Breast epithelium (tissue), 4 donors: ENCODE measurements at regions not wholly inside any gene's neighbourhood (a gene's known extent, or its start where the extent isn't known, plus 50 kb on each side); places are given as distances from the start of the nearest gene placed in this dataset.
"Not testable (repeated sequence)": the region's sequence is repeated elsewhere in the genome, so short reads cannot be mapped to it uniquely, and the experiment has no call there.

ENCODE experiments used
- DNase-seq, 2 donors: peaks; one replicate each; pipeline ENCODE4 v3.0.0-alpha.2; 2019; ENCODE audit warnings: low spot score in 2 of 2
- H3K27ac ChIP-seq, 2 donors: fragments of 200-600 bp; sonication (generic) in 1 of 2; one replicate each; pipeline ENCODE4 v1.5.1; 2016 to 2019; ENCODE audit warnings: mild to moderate bottlenecking in 1 of 2
- H3K27me3 ChIP-seq, 2 donors: fragments of 200-600 bp; sonication (generic) in 1 of 2; one replicate each; pipeline versions ENCODE4 v1.5.1 to v1.6.0; 2017 to 2019; ENCODE audit warnings: control low read depth in 1 of 2, mild to moderate bottlenecking in 1 of 2
- H3K36me3 ChIP-seq: fragments of 200-600 bp; one replicate; pipeline ENCODE4 v1.5.1; 2019
- H3K4me1 ChIP-seq, 2 donors: fragments of 200-600 bp; sonication (generic); one replicate each; pipeline ENCODE4 v1.5.1; 2016 to 2019; ENCODE audit warnings: control low read depth in 1 of 2
- H3K4me3 ChIP-seq, 3 donors: fragments of 200-600 bp; sonication (generic); 1 replicate in 2 of 3; 2 replicates in 1 of 3; pipeline ENCODE4 v1.5.1; 2016 to 2019; ENCODE audit warnings: mild to moderate bottlenecking in 3 of 3, moderate library complexity in 2 of 3
- H3K9me3 ChIP-seq, 2 donors: fragments of 200-600 bp; sonication (generic) in 1 of 2; one replicate each; pipeline ENCODE4 v1.5.1; 2016 to 2019; ENCODE audit warnings: control low read depth in 1 of 2
- POLR2A ChIP-seq: fragments of 450-650 bp; IDR thresholded peaks from one replicate; pipeline ENCODE4 v1.6.1; 2016; ENCODE audit warnings: antibody characterized with exemption, mild to moderate bottlenecking, moderate library complexity
- POLR2AphosphoS5 ChIP-seq, 3 donors: sonication (generic); formaldehyde crosslinking; IDR thresholded peaks; one replicate each; pipeline ENCODE4 v1.6.1; 2017; ENCODE audit warnings: antibody characterized with exemption in 3 of 3
- intact Hi-C: fragments of 100-400 bp; cut with DNase I; formaldehyde crosslinking; loops from one replicate; pipeline ENCODE4 v1.15.1; 2023; ENCODE audit warnings: low total_unique reads
- TF ChIP-seq, protein P1 (sequence below), 3 donors: fragments of 450-650 bp; IDR thresholded peaks; one replicate each; pipeline ENCODE4 v1.5.1; 2016 to 2017; ENCODE audit warnings: antibody characterized with exemption in 3 of 3, mild to moderate bottlenecking in 3 of 3, moderate library complexity in 3 of 3

DNA sequence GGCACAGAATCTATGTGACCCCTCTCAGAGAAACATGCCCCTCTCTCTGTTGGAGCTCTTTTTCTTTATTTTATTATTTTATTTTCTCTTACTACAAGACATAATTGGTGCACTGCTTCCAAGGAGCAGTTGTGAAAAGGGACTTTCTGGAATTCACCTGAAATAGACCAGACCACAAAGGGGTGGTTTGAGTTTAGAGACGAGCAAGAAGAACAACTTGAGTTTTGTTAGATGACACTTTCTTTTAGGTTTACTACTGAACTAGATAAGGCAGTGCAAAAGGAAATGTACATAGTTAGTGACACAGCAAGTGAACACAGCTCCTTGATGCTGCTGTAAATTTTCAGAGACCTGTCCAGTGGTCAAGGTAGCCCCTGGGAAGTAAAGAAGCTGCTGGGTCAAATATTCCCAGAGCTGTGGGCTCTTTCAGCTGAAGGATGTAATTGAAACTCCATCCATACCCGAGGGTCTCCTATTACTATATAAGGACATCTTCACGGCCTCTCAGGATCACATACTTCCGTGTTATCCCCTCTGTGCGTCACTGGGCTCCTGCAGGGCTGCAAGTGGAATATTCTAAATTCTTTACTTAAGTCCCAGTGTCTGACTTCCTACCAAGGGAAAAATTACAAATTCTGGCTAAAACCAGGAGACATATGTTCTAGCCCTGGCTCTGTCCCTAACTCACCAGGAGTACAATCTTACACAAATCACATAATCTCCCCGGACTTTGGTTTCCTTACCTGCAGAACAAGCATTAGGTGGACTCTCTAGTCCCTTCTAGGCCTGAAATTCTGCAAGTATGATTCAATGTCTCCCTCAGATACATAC lies 69.1 kb upstream of the ADTRP start:
- Histone ChIP-seq H3K27ac (no peak overlapping the region), H3K9me3 (no peaks in the 10 kb centered on the region), H3K4me1 (no peaks in the 10 kb centered on the region), H3K36me3 (no peaks in the 10 kb centered on the region), H3K27me3 (no peaks in the 10 kb centered on the region), H3K4me3 (no peak overlapping the region)
- no peak for DNase-seq
- no peak for TF ChIP-seq POLR2A
- no peak for TF ChIP-seq POLR2AphosphoS5 (IDR thresholded peaks at IDR 0.05)
- TF ChIP-seq, protein P1, sequence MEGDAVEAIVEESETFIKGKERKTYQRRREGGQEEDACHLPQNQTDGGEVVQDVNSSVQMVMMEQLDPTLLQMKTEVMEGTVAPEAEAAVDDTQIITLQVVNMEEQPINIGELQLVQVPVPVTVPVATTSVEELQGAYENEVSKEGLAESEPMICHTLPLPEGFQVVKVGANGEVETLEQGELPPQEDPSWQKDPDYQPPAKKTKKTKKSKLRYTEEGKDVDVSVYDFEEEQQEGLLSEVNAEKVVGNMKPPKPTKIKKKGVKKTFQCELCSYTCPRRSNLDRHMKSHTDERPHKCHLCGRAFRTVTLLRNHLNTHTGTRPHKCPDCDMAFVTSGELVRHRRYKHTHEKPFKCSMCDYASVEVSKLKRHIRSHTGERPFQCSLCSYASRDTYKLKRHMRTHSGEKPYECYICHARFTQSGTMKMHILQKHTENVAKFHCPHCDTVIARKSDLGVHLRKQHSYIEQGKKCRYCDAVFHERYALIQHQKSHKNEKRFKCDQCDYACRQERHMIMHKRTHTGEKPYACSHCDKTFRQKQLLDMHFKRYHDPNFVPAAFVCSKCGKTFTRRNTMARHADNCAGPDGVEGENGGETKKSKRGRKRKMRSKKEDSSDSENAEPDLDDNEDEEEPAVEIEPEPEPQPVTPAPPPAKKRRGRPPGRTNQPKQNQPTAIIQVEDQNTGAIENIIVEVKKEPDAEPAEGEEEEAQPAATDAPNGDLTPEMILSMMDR (IDR thresholded peaks at IDR 0.05): no peak
- intact Hi-C loops: no loop called here

DNA sequence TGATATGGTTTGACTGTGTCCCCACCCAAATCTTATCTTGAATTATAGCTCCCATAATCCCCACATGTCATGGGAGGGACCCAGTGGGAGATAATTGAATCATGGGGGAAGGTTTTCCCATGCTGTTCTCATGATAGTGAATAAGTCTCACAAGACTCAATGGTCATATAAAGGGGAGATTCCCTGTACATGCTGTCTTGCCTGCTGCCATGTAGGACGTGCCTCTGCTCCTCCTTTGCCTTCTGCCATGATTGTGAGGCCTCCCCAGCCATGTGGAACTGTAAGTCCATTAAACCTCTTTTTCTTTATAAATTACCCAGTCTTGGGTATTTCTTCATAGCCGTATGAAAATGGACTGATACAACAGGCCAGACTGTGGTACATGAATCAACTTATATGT lies 68.5 kb upstream of the ADTRP start:
- H3K27ac ChIP-seq, H3K9me3 ChIP-seq, H3K4me1 ChIP-seq, H3K36me3 ChIP-seq, H3K4me3 ChIP-seq, H3K27me3 ChIP-seq, intact Hi-C loops, DNase-seq: not testable (repeated sequence)

DNA sequence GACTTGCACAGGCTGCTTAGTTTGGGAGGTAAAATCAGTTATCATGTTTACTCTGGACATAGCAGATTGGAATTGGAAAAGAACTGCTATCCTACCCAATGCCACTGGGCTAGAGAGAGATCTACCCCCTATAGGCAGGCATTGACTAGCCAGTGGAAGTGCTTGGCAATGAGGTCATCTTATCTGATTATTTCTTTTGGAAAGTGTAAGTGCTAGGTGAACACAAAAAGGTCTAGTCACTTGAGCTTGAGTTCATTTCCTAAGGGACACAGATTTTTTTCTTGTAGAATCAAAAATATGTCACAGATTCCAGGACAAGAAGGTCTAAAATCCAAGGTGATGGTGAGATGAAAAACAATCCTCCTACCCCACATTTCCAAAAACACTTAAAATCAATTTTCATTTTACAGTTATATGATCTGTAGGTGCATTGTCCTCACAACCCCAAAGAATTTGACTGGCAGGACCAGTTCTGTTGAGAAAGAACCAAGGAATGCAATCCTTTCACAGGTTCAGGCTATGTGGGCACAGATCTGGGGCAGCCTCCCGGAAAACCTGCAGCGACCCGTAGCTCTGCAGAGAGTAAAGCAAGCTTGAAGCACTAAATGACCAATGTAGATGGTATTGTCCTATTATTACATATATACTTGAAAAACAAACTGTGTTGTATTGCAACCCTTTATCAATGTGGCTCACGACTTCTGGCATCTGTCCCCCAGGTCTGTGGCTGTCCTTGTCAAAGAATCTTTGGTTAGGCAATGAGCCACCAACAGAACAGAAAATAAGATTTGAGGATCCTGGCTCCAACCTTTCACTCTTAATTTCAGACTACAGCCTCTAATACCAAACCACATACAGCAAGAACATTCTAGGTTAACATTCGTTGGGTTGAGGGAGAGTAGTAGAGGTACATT lies 67.3 kb upstream of the ADTRP start:
- Histone ChIP-seq H3K36me3 (no peaks in the 10 kb centered on the region), H3K4me3 (no peak overlapping the region), H3K4me1 (no peaks in the 10 kb centered on the region), H3K27ac (no peak overlapping the region), H3K27me3 (no peaks in the 10 kb centered on the region), H3K9me3 (no peaks in the 10 kb centered on the region)
- TF ChIP-seq POLR2A: no peak
- no peak for TF ChIP-seq POLR2AphosphoS5 (IDR thresholded peaks at IDR 0.05)
- TF ChIP-seq, protein P1 (IDR thresholded peaks at IDR 0.05): no peak
- no peak for DNase-seq
- intact Hi-C loops: no loop called here

DNA sequence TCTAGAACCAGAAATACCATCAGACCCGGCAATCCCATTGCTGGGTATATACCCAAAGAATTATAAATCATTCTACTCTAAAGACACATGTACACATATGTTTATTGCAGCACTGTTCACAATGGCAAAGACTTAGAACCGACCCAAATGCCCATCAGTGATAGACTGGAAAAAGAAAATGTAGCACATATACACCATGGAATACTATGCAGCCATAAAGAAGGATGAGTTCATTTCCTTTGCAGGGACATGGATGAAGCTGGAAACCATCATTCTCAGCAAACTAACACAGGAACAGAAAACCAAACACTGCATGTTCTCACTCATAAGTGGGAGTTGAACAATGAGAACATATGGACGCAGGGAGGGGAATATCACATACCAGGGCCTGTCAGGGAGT lies 64.2 kb upstream of the ADTRP start:
- H3K36me3 ChIP-seq, H3K4me1 ChIP-seq, DNase-seq, H3K27me3 ChIP-seq, H3K27ac ChIP-seq, intact Hi-C loops, H3K9me3 ChIP-seq, H3K4me3 ChIP-seq: not testable (repeated sequence)

DNA sequence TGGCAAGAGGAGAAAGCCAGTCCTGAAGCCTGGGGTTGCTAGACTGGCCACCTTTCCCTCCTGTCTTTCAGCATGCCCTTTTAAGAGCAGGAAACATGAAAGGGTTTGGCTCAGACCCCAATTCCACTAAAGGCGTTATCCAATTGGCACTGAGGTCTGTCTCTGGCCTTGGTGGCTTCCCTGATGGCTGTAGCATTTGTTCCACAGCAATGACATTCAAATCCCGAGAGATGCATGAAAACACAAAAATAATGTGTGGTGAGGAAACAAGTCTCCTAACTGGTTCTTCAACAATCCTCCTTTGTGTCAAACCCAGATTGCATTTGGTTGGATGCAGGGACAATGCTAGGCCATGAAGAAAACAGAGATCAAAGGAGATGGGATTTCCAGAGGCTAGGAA lies 56.5 kb upstream of the ADTRP start:
- Histone ChIP-seq H3K9me3 (no peaks in the 10 kb centered on the region), H3K27me3 (no peaks in the 10 kb centered on the region), H3K4me1 (no peaks in the 10 kb centered on the region), H3K27ac (no peak overlapping the region), H3K4me3 (no peak overlapping the region), H3K36me3 (no peaks in the 10 kb centered on the region)
- no peak for DNase-seq
- peak in 1 of 3 donors; percentile 13 for TF ChIP-seq POLR2AphosphoS5 (IDR thresholded peaks at IDR 0.05)
- TF ChIP-seq, protein P1 (IDR thresholded peaks at IDR 0.05): no peak
- intact Hi-C loops: no loop called here
